ENCODE measurements at regions not wholly inside any gene's neighbourhood (a gene's known extent, or its start where the extent isn't known, plus 50 kb on each side); places are given as distances from the start of the nearest gene placed in this dataset.
"Not testable (repeated sequence)": the region's sequence is repeated elsewhere in the genome, so short reads cannot be mapped to it uniquely, and the experiment has no call there.

GRCh38 chr3:197408177-197408957 lies 110.0 kb upstream of the DLG1 start:
- DNase-seq (ENCODE audit: low read depth in 4 of 4, low spot score in 3 of 4) = no peak

DNA sequence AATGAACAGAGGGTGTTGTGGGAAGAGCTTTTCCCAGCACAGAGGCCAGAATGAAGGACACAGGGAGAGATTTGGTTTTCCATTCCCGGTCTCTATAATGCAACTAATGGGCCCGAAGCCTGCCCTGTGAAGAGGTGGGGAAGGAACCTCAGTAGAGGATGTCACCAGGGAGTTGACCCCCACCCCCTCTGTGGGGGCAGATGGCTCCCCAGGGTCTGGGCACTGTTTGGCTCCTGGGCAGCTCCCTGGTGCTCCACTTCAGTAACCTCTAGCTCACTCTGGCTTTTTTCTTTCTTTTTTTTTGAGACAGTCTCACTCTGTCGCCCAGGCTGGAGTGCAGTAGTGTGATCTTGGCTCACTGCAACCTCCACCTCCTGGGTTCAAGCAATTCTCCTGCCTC lies 109.1 kb upstream of the DLG1 start:
- no peak for DNase-seq (ENCODE audit: low read depth in 4 of 4, low spot score in 3 of 4)

GRCh38 chr3:197407053-197407452 lies 108.6 kb upstream of the DLG1 start:
- DNase-seq (ENCODE audit: low read depth in 4 of 4, low spot score in 3 of 4) = no peak

DNA sequence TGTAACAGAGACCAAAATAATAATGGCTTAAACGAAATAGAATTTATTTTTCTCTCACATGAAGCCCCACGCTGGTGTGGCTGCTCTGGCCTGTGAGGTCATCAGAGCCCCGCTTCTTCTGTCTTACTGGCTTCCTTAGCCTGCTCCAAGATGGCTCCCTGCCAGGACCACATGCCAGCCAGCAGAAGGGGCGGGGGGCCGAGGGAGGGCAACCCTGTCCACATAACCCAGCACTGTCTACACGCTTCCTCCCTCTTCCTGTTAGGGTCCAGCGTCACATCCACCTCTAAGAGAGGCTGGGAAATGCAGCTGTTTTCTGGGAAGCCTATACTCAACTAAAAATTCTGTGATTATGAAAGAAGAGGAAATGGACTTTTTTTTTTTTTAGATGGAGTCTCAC lies 107.9 kb upstream of the DLG1 start:
- DNase-seq (ENCODE audit: low read depth in 4 of 4, low spot score in 3 of 4) = no peak

DNA sequence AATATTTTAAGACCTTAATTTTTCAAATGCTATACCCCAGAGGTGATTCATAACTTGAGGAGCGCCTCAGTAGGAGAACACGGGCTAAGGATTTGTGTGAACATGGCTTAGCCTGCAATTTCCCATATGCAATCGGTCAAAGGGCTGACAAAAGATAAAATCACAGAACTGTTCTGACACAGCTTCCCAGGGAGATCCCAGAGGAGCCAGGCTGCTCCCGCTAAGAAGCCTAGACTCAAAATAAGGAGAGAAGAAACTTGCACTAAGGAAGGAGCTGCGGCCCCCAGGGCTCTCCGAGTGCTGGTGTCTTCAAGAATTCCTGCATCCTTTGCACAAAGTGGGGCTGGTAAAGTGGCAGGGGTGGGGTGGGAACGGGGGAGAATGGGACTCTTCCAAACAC lies 106.3 kb upstream of the DLG1 start:
- DNase-seq (ENCODE audit: low read depth in 4 of 4, low spot score in 3 of 4) = no peak

DNA sequence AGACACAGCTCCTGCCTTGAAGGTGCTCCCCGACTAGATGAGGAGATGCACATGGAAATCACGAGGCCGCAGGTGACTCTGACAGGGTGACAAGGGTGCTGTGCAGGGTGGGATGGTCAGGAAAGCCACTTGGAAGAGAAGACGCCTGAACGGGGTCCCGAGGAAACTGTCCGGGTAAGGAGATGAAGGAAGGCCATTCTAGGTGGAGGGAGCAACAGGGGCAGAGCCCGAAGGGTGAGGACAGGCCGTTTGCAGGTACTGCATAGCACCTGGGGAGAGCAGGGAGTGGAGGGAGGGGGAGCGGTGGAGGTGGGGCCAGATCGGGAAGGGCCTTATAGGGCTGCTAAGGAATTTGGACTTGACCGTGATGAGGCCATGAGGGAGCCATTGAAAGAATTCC lies 105.6 kb upstream of the DLG1 start:
- no peak for DNase-seq (ENCODE audit: low read depth in 4 of 4, low spot score in 3 of 4)

DNA sequence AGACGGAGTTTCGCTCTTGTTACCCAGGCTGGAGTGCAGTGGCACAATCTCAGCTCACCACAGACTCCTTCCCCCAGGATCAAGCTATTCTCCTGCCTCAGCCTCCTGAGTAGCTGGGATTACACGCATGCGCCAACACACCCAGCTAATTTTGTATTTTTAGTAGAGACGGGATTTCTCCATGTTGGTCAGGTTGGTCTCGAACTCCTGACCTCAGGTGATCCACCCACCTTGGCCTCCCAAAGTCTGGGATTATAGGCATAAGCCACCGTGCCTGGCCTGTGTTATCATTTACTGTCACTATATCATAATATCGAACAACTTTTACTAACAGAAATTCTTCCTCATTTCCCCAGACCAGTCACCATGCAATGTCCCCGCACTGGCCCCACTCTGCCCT lies 104.0 kb upstream of the DLG1 start:
- DNase-seq (ENCODE audit: low read depth in 4 of 4, low spot score in 3 of 4) = not testable (repeated sequence)

DNA sequence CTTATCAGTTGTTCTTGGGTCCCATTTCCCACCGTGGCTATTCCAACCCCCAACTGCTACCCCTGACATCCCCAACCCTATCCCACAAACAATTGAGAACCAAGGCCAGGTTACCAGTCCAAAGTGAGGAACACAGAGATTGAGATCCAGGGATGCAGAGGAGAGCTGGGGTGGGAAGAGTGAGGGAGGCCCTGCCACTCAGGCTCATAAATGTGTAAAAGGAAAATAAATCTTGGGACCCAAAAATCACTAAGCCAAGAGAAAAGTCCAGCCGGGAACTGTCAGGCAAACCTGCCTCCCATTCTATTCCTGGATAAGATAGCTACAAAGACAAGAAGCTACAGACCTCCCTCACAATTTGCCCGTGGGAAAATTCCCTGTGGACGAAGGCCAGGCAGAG lies 101.1 kb upstream of the DLG1 start:
- DNase-seq (ENCODE audit: low read depth in 4 of 4, low spot score in 3 of 4) = no peak

DNA sequence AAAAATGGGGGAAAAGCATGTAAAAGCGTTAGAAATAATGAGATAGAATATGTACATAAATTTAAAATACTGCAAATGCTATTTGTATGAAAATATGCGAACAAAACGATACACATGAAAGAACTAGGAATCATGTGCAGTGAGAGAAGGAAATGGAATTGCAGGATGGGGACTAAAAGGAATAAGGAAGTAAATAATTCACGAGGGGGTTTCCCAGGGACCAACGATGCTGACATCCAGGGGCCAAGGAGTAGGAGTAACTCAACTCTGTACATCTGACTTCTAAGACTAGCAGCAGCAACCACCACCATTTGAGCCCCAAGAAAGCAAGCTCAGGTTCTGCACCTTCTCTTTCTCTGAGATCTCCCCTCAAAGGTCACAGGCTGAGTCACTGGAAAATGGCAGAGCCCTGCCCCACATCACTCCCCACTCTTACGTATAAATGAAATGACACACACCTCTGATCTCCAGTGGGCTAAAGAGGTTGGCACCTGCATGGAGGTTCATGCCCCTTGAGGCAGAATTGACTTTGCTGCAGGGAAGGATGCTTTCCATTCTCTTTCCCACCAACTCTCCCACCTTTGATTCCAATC lies 100.0 kb upstream of the DLG1 start:
- no peak for DNase-seq (ENCODE audit: low read depth in 4 of 4, low spot score in 3 of 4)

- DNase-seq (ENCODE audit: low read depth in 4 of 4, low spot score in 3 of 4) = no peak
These were observed 99.4 kb upstream of the DLG1 start for GRCh38 chr3:197397838-197398237.

GRCh38 chr3:197394464-197395321 lies 96.3 kb upstream of the DLG1 start:
- DNase-seq (ENCODE audit: low read depth in 4 of 4, low spot score in 3 of 4) = no peak

- not testable (repeated sequence) for DNase-seq (ENCODE audit: low read depth in 4 of 4, low spot score in 3 of 4)
These were observed 95.7 kb upstream of the DLG1 start for GRCh38 chr3:197394126-197394463.

- DNase-seq (ENCODE audit: low read depth in 4 of 4, low spot score in 3 of 4) = no peak
These were observed 95.3 kb upstream of the DLG1 start for GRCh38 chr3:197393711-197394110.

DNA sequence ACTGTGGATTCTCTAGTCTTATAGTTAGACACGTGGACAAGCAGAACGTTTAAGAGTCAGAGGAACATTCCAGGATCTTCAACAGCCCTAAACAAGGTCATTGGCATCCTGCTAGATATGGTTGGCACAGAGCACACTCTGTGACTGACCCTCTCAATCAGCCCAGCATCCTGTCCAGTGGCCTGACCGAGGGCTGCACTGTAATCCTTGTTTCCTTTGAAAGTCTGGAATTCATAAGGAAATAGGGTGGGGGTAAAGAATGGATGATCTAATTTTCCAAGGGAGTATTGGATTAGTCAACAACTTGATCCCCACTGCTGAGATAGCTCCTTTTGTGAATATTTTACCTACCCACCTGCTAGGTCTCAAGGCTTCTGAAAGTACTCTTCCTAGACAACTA lies 94.5 kb upstream of the DLG1 start:
- no peak for DNase-seq (ENCODE audit: low read depth in 4 of 4, low spot score in 3 of 4)

GRCh38 chr3:197381371-197381770 lies 83.0 kb upstream of the DLG1 start:
- no peak for DNase-seq (ENCODE audit: low read depth in 4 of 4, low spot score in 3 of 4)

DNA sequence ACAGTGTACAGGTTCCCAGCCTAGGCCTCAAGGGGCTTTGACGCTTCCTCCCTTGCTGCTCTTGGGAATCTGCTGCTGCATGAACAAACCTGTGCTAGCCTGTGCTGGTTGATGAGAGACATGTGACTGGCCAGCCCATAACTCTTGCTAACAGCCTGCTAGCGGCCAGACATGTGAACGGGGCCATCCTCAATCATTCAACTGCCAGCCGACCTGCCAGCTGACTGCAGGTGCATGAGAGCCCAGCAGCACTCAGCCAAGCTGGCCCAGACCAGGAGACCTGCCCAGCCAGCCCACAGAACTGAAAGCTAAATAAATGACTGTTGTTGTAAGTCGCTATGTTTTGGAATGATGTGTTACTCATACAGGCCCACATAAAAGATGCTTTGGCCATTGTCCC lies 82.4 kb upstream of the DLG1 start:
- DNase-seq (ENCODE audit: low read depth in 4 of 4, low spot score in 3 of 4) = no peak

GRCh38 chr3:197378985-197379718 lies 80.7 kb upstream of the DLG1 start:
- no peak for DNase-seq (ENCODE audit: low read depth in 4 of 4, low spot score in 3 of 4)

- no peak for DNase-seq (ENCODE audit: low read depth in 4 of 4, low spot score in 3 of 4)
These were observed 78.5 kb upstream of the DLG1 start for GRCh38 chr3:197376735-197377555.

DNA sequence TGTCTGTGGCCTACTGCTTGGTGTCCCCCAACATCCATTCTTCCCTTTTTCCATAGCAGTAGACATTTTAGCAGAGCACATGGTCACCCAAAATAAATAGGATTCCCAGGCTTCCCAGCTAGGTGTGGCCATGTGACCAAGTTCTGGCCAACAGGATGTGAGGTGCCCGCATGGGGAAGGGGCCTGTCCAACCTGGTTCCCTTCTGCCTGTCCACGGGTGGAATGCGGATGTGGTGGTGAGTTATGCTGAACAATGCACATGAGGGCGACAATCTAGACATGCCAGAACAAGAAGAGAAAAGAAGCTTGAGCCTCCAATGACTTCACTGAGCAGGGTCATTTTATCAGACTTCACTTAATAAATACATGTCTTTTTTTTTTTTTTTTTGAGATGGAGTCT lies 77.6 kb upstream of the DLG1 start:
- no peak for DNase-seq (ENCODE audit: low read depth in 4 of 4, low spot score in 3 of 4)

DNA sequence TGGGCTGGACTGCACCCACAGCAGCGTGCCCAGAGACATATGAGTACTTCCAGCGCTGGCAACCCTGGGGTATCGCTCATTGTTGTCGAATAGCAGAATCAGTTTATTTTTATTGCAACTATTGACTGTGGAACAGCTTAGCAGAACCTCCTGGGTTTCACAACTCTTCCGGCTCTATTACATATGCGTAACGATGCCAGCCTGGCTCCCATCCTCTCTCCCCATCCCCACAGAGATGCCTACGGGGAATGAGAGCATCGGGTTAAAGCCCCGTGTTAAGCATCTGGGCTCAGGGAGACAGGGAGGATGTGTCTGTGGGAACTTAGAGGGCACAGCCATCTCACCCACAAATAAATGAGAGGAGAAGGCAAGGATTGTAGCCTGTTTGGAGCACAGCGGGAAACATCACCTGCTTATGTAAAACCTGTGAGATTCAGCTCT lies 76.6 kb upstream of the DLG1 start:
- no peak for DNase-seq (ENCODE audit: low read depth in 4 of 4, low spot score in 3 of 4)
